Skeletal muscle tissue (tissue), 3 donors: ENCODE measurements at regions not wholly inside any gene's neighbourhood (a gene's known extent, or its start where the extent isn't known, plus 50 kb on each side); places are given as distances from the start of the nearest gene placed in this dataset.

Source experiments
- H3K27ac ChIP-seq: one replicate; pipeline ENCODE4 v1.7.0; 2013; ENCODE audit warnings: mild to moderate bottlenecking, low read depth, low read length, inconsistent platforms
- H3K27me3 ChIP-seq, 3 donors: one replicate each; pipeline ENCODE4 v1.7.0; 2013; ENCODE audit warnings: low read length in 3 of 3; ENCODE audit not compliant: control insufficient read depth in 3 of 3, insufficient read depth in 3 of 3
- H3K36me3 ChIP-seq, 3 donors: one replicate each; pipeline ENCODE4 v1.7.0; 2013; ENCODE audit warnings: low read length in 3 of 3; ENCODE audit not compliant: control insufficient read depth in 3 of 3, insufficient read depth in 3 of 3
- H3K4me1 ChIP-seq, 3 donors: one replicate each; pipeline ENCODE4 v1.7.0; 2013; ENCODE audit warnings: low read length in 3 of 3, mild to moderate bottlenecking in 3 of 3; ENCODE audit not compliant: control insufficient read depth in 3 of 3, insufficient read depth in 3 of 3
- H3K4me3 ChIP-seq, 3 donors: one replicate each; pipeline ENCODE4 v1.7.0; 2013; ENCODE audit warnings: low read length in 3 of 3
- H3K9ac ChIP-seq, 3 donors: one replicate each; pipeline ENCODE4 v1.7.0; 2013; ENCODE audit warnings: low read length in 3 of 3, mild to moderate bottlenecking in 3 of 3, moderate library complexity in 2 of 3, low read depth in 1 of 3
- H3K9me3 ChIP-seq, 3 donors: one replicate each; pipeline ENCODE4 v1.7.0; 2013; ENCODE audit warnings: low read length in 3 of 3; ENCODE audit not compliant: control insufficient read depth in 3 of 3
- donor health status: Osteomylitis.

- H3K4me1 ChIP-seq: peaks cover 5 to 10% (median 7%) of the 10 kb centered on the region in 3 donors
- no peaks in the 10 kb centered on the region for H3K36me3 ChIP-seq
- no peaks in the 10 kb centered on the region for H3K9me3 ChIP-seq
- no peak overlapping the region for H3K4me3 ChIP-seq
- no peak overlapping the region for H3K27ac ChIP-seq
- no peaks in the 10 kb centered on the region for H3K27me3 ChIP-seq
- H3K9ac ChIP-seq: no peak overlapping the region
Observed at GRCh38 chr9:87081503-87081902, 134.2 kb upstream of the GAS1 start.

- no peaks in the 10 kb centered on the region for H3K36me3 ChIP-seq
- no peaks in the 10 kb centered on the region for H3K9me3 ChIP-seq
Observed at GRCh38 chr9:87083986-87084385, 136.7 kb upstream of the GAS1 start.

GRCh38 chr9:87084407-87084806 lies 137.1 kb upstream of the GAS1 start:
- Histone ChIP-seq H3K9ac (no peak overlapping the region), H3K27me3 (no peaks in the 10 kb centered on the region), H3K4me3 (no peak overlapping the region), H3K36me3 (no peaks in the 10 kb centered on the region), H3K4me1 (peaks cover 21 to 27% (median 23%) of the 10 kb centered on the region in 3 donors), H3K27ac (no peak overlapping the region), H3K9me3 (no peaks in the 10 kb centered on the region)

More at GRCh38 chr9:87083986-87084385, 136.7 kb upstream of the GAS1 start:
- Histone ChIP-seq H3K9ac (no peak overlapping the region), H3K4me1 (peaks cover 18 to 24% (median 22%) of the 10 kb centered on the region in 3 donors), H3K27ac (no peak overlapping the region), H3K27me3 (no peaks in the 10 kb centered on the region), H3K4me3 (no peak overlapping the region)

- Histone ChIP-seq H3K27ac (no peak overlapping the region), H3K4me1 (peaks cover 23 to 29% (median 24%) of the 10 kb centered on the region in 3 donors), H3K27me3 (no peaks in the 10 kb centered on the region), H3K4me3 (no peak overlapping the region), H3K9ac (no peak overlapping the region), H3K9me3 (no peaks in the 10 kb centered on the region), H3K36me3 (no peaks in the 10 kb centered on the region)
Observed at GRCh38 chr9:87085073-87085472, 137.8 kb upstream of the GAS1 start.

GRCh38 chr9:87085521-87085920 lies 138.2 kb upstream of the GAS1 start:
- Histone ChIP-seq H3K27me3 (no peaks in the 10 kb centered on the region), H3K9ac (no peak overlapping the region), H3K36me3 (no peaks in the 10 kb centered on the region), H3K4me3 (no peak overlapping the region), H3K4me1 (peaks cover 23 to 26% (median 23%) of the 10 kb centered on the region in 3 donors), H3K9me3 (no peaks in the 10 kb centered on the region), H3K27ac (no peak overlapping the region)

GRCh38 chr9:87086221-87086818 lies 139.0 kb upstream of the GAS1 start:
- Histone ChIP-seq H3K4me3 (no peak overlapping the region), H3K9me3 (no peaks in the 10 kb centered on the region), H3K27me3 (no peaks in the 10 kb centered on the region), H3K36me3 (no peaks in the 10 kb centered on the region), H3K9ac (no peak overlapping the region), H3K27ac (peak overlapping the region; percentile 44), H3K4me1 (peaks cover 22 to 23% (median 22%) of the 10 kb centered on the region in 3 donors)

- Histone ChIP-seq H3K36me3 (no peaks in the 10 kb centered on the region), H3K27me3 (no peaks in the 10 kb centered on the region), H3K4me1 (peaks cover 18 to 22% (median 22%) of the 10 kb centered on the region in 3 donors), H3K9me3 (no peaks in the 10 kb centered on the region), H3K4me3 (peak overlapping the region in 1 of 3 donors; percentile 28), H3K9ac (no peak overlapping the region), H3K27ac (peak overlapping the region; percentile 44)
Observed at GRCh38 chr9:87087197-87087596, 139.9 kb upstream of the GAS1 start.

- H3K27me3 ChIP-seq: no peaks in the 10 kb centered on the region
- peak overlapping the region; percentile 53 for H3K27ac ChIP-seq
- peaks cover 18 to 22% (median 22%) of the 10 kb centered on the region in 3 donors for H3K4me1 ChIP-seq
- H3K9ac ChIP-seq: no peak overlapping the region
- H3K4me3 ChIP-seq: no peak overlapping the region
- H3K9me3 ChIP-seq: no peaks in the 10 kb centered on the region
- H3K36me3 ChIP-seq: no peaks in the 10 kb centered on the region
Observed at GRCh38 chr9:87088192-87088591, 140.9 kb upstream of the GAS1 start.

GRCh38 chr9:87088621-87089365 lies 141.5 kb upstream of the GAS1 start:
- Histone ChIP-seq H3K4me3 (no peak overlapping the region), H3K27ac (peak overlapping the region; percentile 41), H3K27me3 (no peaks in the 10 kb centered on the region), H3K9me3 (no peaks in the 10 kb centered on the region), H3K4me1 (peaks cover 18 to 22% (median 22%) of the 10 kb centered on the region in 3 donors), H3K9ac (no peak overlapping the region), H3K36me3 (no peaks in the 10 kb centered on the region)

- Histone ChIP-seq H3K4me1 (peaks cover 18 to 22% (median 22%) of the 10 kb centered on the region in 3 donors), H3K27me3 (no peaks in the 10 kb centered on the region), H3K4me3 (no peak overlapping the region), H3K9ac (no peak overlapping the region), H3K27ac (peak overlapping the region; percentile 31), H3K36me3 (no peaks in the 10 kb centered on the region), H3K9me3 (no peaks in the 10 kb centered on the region)
Observed at GRCh38 chr9:87089506-87089905, 142.2 kb upstream of the GAS1 start.
